ENCODE measurements at regions not wholly inside any gene's neighbourhood (a gene's known extent, or its start where the extent isn't known, plus 50 kb on each side); places are given as distances from the start of the nearest gene placed in this dataset.
"Not testable (repeated sequence)": the region's sequence is repeated elsewhere in the genome, so short reads cannot be mapped to it uniquely, and the experiment has no call there.

DNA sequence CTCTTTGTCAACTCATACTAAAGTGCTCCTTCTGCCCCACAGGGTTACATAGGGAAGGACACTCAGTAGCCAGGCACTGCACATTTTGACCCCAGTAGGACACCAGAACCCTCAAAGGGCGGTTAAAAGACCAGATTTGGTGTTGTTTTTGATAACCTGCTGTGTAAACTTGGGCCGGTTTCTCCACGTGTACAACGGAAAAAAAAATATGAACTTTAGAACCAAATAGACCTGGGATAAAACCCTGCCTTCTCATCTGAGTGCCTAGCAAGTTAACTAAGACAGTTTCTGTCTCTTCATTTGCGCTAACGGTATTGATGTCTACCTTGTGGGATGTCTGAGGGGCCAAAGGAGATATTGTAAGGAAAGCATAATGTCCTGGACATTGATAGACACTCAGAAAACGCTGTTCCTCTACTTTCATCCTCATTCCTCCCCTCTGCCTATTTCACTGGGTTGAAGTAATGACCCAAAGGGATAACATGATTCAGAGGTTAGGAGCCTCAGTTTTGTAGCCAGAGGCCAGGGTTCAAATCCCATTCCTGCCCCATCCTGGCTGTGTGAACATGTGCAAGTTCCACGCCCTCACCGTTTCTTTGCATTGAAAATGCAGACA lies 155.9 kb upstream of the LPP start:
- DNase-seq (ENCODE audit: low read depth in 2 of 2), result no peak

DNA sequence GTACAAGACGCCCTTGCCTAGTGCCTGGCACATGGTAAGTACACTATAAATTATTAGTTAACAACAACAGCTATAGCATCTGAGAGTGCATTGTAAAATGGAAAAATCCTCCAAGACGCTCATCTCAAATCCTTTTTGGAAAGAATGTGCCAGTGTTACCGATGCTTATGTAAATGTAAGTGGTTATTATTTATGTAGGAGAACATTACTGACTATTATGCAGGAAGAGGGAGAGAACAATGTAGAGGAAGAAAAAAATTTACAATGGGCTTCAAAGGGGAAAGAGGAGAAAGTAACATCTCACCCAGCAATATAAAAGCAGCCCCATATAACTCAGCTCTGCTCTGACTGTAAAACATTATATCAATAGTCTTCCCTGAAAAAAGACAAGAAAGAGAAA lies 155.3 kb upstream of the LPP start:
- no peak for DNase-seq (ENCODE audit: low read depth in 2 of 2)

DNA sequence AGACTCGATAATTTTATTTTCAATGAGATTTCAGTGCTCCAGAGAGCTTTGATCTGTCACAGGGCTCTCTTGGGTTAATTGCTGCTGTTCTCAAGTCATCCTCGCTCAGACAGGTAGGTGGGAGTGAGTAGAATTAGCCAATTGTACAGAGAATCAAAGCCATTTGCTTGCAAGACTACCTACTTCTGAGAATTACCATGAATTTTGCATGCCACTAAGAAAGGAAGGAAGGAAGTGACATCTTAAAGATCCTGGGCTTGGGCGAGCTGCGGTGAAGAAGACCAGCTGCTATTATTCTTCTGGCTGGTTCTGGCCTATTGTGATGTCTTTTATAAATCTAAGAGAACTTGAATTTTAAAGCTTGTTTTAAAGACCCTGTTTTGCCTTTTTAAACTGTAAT lies 154.1 kb upstream of the LPP start:
- no peak for DNase-seq (ENCODE audit: low read depth in 2 of 2)

DNA sequence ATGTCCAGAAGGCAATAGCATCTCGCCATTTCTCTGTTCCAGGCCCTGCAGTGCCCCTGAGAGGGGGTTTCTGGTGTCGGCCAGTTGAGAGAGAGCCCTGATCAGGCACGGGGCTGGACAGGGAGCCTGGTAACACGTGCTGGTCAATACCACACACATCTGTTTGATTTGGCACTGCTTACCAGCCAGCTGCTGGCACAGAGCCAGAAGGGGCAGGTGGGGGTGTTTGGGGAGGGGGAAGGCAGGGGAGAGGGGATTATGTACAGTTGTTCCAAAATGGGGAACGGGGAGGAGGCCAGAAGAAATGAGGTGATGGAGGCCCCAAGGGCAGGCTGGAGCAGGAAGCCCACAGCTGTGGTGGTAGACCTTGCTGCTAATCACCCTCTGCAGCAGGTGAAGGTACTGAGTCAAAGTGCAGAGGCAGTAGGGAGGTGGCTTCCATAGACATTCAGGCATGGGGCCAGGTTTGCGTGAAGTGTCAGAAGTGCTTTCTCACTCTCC lies 153.5 kb upstream of the LPP start:
- no peak for DNase-seq (ENCODE audit: low read depth in 2 of 2)

DNA sequence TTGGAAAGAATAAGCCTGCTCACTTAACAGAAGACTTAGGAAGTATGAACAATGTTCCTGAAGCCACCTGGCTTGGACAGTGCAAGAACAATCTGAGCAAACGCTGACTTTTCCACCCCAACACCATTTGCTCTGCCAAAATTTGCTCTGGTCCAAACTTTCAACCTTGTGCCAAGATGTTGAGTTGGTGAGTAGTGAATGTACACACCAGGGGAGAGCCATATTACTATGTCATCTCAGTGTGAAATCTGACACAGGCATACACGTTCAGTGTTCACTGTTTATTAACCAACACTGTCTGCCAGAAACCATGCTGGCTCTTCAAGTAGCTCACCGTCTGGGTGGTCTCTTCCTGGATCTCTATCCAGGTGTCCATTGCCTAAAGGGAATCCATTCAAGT lies 152.9 kb upstream of the LPP start:
- DNase-seq (ENCODE audit: low read depth in 2 of 2), result no peak

DNA sequence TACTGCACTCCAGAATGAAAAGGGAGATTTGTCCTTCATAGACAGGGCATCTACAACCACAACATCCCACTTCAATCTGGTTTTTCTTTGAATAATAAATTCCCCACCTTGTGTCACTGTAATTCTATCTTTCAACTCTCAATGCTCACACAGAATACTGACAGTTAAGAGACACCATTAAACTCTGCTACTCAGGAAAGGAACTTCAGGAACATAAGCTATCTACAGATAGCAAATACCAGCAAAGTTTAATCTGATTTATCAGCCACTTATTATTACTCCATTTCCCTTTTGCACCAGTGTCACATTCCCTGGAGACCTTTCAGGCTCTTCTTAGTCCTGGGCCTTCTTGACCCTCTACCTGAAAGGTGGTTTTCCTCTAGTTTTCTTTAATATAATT lies 152.0 kb upstream of the LPP start:
- DNase-seq (ENCODE audit: low read depth in 2 of 2), result no peak

DNA sequence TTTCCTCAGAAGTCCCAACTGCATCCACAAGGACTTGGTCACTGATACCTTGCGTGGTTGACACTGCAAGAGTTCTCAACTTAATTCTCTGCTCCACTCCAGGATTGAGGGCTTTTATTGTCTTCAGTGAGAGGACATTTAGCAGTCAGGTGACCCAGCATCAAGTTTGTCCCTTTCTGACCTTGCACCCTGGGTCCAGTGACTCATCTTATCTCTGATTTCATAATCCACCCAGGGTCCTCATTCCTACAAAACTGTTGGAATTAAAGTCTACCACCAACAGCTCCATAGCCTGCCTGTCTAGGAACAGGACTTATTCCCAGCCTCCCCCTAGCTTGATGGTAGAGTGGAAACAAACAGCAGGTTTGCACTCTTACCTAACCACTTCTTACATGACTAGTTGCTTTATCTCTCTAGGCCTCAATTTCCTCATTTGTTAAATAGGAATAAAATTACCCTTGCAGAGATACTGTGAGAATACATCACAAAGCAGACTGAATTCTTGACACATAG lies 151.3 kb upstream of the LPP start:
- DNase-seq (ENCODE audit: low read depth in 2 of 2), result no peak

DNA sequence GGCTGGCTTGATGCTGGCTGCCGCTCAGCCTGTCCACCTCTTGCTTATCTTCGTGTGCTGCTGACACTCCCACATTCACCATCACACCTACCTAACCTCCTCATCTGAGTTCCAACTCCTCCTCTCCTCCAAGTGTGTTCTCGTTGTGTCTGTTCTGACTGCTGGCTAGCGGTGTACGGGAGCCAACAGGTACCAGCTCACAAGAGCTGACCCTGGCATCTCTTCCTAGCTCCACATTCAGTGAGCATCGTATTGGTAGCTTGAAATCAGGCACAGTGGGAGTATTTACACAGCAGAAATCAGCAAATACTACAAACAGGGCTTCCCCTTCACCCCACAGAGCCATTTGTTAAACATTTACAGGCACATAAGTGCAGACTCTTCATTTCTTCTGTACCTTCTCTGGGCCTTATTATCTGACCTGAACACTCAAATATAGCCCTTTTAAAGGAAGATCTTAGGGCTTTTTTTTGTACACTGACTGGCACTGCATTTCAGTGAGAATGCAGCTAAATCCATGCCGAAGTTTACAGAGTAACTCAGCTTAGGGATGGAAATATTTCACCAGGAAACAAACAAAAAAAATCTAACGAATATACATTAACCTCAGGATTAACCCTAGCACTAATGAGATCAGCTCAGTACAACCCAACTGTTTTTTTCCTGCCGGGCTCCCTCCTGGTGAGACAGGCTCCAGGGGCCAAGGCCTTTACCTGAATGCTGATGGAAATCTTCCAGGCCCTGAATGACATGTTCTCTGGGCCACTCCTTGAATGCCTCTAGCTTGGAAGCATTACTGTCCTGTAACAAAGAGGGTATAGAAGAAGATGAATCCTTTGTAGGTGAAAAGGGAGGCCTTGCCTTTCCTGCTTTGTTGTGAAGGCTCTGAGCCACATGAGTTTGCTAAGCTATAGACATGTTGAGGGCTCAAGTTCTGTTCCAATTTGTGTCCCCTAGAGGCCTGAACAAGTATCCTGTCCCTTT lies 150.5 kb upstream of the LPP start:
- no peak for DNase-seq (ENCODE audit: low read depth in 2 of 2)

DNA sequence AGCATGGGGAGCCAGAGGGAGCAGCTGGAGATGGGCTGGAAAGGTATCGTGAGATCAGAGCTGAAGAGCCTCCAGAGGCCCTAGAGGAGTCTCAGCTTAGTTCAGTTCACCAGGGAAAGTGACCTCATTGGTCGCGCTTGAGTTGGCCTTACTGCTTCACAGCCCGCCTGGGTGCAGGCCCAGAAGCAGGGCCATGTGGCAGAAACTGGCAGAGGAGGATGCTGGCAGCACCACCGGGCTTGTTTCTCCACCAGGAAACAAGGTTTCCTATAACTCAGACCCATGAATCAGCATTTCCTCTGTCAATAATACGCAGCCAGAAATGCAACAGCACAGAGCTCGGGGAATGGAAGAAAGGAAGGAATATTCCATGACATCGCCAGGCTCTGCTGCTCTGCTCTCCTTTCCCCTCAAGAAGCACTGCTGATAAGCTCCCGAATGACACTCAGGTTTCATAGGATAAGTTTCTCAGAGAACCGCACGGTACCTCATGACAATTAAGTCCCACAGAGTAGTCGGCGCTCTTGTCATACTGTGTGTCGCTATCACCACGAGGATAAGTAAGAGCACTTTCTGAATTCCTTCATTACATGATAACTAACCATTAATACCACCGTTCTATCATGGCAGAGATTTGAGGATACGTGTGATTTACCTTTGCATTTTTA lies 147.1 kb upstream of the LPP start:
- DNase-seq (ENCODE audit: low read depth in 2 of 2), result no peak

DNA sequence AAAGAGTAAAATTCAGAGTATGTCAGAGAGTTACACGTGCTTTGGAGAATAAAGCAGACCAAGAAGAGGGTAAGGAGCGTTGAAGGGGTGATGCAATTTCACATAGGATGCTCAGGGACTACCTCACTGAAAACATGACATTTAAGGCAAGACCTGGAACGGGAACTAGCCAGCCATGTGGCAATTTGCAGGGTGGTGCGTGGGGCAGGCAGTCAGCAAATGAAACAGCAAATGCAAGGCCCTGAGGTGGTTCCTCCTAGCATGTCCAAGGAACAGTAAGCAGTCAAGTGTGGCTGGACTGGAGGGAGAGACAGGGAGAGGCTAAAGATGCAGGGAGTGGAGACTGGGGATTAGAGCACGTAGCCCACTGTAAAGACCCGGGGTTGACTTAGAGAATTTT lies 146.1 kb upstream of the LPP start:
- no peak for DNase-seq (ENCODE audit: low read depth in 2 of 2)

DNA sequence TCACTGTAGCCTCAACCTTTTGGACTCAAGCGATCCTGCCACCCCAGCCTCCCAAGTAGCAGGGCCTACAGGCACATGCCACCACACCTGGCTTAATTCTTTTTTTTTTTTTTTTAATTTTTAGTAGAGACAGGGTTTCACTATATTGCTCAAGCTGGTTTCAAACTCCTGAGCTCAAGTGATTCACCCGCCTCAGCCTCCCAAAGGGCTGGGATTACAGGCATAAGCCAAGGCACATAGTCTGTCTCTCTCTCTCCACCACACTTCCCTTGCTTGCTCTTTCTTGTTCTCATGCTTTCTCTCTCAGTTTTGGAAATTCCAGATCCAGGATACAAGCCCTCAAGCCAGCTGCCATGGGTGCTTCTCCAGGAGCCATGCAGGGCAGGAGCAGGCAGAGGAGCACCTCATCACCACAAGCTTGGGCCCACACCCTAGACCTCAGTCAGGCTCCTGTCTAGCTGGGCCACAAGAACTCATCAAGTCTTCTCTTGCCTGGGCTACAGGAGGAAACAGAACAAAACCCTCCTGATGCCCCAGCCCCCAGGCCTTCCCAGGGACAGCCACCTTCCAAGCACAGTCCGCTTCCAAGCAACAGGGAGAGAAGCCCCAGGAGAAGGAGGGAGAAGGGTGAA lies 145.3 kb upstream of the LPP start:
- no peak for DNase-seq (ENCODE audit: low read depth in 2 of 2)

DNA sequence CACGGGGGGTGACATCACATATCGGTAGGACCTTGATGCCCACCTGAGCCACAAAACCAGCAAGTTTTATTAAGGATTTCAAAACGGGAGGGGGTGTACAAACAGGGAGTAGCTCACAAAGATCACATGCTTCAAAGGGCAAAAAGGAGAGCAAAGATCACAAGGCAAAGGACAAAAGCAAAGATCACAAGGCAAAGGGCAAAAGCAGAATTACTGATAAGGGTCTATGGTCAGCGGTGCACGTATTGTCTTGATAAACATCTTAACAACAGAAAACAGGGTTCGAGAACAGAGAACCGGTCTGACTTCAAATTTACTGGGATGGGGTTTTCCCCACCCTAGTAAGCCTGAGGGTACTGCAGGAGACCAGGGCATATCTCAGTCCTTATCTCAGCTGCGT lies 143.5 kb upstream of the LPP start:
- no peak for DNase-seq (ENCODE audit: low read depth in 2 of 2)

DNA sequence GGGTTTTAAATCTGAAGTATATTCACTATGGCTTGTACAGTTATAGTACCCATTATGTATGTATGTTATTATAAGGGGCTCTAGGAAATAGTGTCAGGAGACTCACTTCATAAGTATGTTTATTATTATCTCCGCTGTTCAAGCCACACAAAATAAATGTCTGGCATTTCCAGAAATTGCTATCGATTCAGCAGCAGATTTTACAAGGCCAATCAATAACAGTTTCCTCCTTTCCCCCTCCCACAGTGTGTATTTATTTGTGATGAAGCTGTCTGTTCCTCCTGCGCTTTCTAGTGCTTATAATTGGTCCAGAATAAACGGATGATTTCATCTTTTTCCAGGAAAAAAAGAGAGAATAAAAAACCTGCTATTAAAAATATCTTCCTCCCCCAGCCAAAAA lies 134.2 kb upstream of the LPP start:
- no peak for DNase-seq (ENCODE audit: low read depth in 2 of 2)

DNA sequence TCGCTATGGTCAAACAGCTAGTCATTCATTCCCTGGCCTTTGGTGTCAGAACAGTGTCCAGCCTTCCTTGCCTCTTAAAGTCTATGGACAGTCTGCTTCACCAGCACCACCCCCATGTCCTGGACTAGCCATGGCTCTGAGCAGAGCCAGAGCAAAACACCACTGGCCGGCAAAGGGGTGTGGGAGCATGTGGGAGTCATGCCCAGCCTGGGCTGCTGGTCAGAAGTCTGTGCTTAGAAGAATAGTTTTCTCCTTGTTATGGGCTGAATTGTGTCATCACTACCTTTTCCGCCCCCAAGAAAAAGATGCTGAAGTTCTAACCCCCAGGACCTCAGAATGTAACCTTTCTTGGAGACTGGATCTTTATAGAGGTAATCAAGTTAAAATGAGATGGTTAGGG lies 132.9 kb upstream of the LPP start:
- no peak for DNase-seq (ENCODE audit: low read depth in 2 of 2)

DNA sequence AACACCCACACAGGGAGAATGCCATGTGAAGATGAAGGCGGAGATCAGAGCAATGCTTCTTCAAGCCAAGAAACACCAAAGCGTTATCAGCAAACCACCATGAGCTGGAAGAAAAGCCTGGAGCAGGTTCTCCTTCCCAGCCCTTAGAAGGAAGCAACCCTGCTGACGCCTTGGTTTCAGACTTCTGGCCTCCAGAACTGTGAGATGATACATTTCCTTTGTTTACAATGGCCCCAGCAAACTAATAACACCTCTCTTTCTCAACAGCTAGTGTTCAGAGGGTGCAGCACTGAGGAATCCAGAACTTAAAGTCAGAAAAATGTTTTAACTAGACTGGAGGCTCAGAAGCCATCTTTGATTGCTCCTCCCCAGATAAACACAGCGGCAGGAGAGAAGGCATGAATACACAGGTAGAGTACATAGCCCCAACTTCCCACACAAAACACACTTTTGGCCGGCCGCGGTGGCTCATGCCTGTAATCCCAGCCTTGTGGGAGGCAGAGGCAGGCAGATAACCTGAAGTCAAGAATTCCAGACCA lies 132.4 kb upstream of the LPP start:
- no peak for DNase-seq (ENCODE audit: low read depth in 2 of 2)

DNA sequence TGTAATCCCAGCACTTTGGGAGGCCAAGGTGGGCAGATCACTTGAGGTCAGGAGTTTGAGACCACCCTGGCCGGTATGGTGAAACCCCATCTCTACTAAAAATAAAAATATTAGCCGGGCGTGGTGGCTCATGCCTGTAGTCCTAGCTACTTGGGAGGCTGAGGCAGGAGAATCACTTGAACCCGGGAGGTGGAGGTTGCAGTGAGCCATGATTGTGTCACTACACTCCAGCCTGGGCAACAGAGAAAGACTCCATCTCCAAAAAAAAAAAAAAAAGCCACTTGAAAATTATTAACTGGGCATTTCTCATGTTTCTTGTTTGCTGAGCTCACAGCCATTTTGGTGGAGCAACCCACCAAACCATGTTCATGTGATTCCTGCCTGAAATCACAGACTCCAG lies 131.1 kb upstream of the LPP start:
- DNase-seq (ENCODE audit: low read depth in 2 of 2), result not testable (repeated sequence)

DNA sequence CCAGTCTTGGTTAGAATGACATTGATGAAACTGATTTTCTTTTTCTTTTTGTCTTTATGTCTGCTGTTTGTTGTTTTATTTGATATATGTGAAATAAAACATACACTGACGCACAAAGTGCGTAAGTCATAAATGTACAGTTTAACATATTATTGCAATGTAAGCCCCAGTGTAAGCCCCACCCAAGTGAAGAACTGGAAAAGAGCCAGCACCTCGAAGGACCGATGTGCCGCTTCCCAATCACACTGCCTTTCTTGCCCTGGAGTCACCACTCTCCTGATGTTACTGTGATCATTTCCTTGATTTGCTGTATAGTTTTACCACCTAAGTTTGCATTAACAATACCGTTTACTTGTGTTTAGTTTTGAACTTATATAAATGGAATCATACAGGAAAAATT lies 128.4 kb upstream of the LPP start:
- DNase-seq (ENCODE audit: low read depth in 2 of 2), result no peak

DNA sequence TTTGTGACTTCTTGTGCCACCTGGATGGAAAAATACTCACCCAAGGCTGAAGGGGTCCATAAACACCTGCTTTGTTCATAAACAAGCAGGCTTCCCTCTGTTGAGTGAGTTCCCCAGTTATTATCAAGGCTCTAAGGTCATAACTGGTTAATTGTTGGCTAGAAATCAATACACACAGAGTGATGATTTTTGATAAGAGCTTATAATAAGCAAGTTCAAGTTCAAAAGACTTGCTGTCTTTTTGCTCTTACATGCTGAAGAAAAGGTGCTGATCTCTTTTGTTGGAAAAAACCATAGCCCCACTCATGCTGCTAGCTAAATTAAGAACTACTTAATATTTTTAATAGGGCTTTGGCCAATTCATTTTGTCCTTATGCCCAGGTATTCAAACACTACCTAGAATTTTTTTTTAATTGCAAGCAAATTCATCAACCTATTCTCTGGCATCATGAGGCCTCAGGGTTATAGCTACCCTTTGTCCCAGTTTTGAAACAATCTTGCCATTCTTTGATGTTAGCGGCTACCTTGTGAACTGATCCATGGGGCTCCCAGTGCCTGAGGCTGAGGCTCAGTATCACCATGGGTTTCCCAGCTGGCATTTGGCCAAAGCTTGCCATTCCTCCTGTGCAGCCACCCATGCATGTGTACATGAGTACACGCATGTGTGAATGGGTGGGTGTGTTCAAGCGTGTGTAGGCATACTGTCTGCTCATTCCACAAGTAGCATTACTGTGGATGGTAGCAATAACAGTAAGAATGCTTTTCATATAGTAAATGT lies 127.6 kb upstream of the LPP start:
- no peak for DNase-seq (ENCODE audit: low read depth in 2 of 2)

DNA sequence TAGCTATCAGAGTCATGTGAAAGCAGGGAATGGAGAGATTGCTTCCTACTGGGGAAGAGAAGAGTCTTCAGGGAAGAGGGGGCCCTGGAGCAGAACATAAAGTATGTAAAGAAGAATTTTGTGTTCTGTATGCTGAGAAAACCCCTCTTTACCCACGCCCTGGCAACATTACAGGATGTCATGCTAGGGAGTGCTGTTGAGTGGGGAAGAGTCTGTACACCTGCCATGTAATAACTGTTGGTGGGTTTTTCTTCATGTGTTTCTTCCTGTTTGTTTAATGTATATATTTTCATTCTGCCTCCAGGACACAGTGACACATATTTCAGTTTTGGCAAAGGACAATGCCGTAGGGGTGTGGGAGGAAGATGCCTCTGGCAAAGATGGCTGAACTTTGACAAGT lies 122.8 kb upstream of the LPP start:
- no peak for DNase-seq (ENCODE audit: low read depth in 2 of 2)

DNA sequence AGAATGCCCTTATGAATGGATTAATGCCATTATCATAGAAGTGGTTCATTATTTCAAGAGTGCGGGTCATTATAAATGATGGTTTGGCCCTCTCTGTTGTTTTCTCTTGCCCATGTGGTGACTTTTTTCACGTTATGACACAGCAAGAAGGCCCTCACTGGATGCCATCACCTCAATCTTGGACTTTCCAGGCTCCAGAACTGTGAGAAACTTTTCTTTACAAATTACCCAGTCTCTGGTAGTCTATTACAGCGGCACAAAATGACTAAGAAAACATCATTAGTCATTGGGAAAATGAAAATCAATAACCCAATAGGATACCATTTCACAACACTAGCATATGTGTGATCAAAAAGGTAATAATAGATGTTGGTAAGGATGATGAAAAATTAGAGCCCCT lies 119.0 kb upstream of the LPP start:
- DNase-seq (ENCODE audit: low read depth in 2 of 2), result no peak

Data from stimulated activated CD4-positive, alpha-beta T cell treated with anti-CD3 and anti-CD28 coated beads, Interleukin-12 subunit alpha, Interleukin-12 subunit beta, amount 100 ng/mL, for 24 hours (primary cell).